ENCODE measurements at regions not wholly inside any gene's neighbourhood (a gene's known extent, or its start where the extent isn't known, plus 50 kb on each side); places are given as distances from the start of the nearest gene placed in this dataset.

GRCh38 chr15:70244978-70245542 is 147.3 kb upstream of the TLE3 start (continued):
- no peak for TF ChIP-seq MGA (IDR thresholded peaks at IDR 0.05)
- TF ChIP-seq CAMTA2 (CRISPR knock-in tag; conservative IDR thresholded peaks at IDR 0.05) = no peak
- TF ChIP-seq BRD4 (IDR thresholded peaks at IDR 0.05) = no peak
- TF ChIP-seq EP400 (IDR thresholded peaks at IDR 0.05) = no peak
- no peak for TF ChIP-seq CBX1 (IDR thresholded peaks at IDR 0.05; ENCODE audit: low read depth)
- TF ChIP-seq SUPT5H (IDR thresholded peaks at IDR 0.05) = no peak
- no peak for TF ChIP-seq ZNF655 (CRISPR knock-in tag; IDR thresholded peaks at IDR 0.05)
- TF ChIP-seq ZNF347 (CRISPR knock-in tag; IDR thresholded peaks at IDR 0.05; ENCODE audit: low read depth) = no peak
